Keratinocyte (primary cell): ENCODE measurements at regions not wholly inside any gene's neighbourhood (a gene's known extent, or its start where the extent isn't known, plus 50 kb on each side); places are given as distances from the start of the nearest gene placed in this dataset.

Experiments
- CTCF ChIP-seq, 3 experiments: IDR thresholded peaks in 1 of 3; conservative IDR thresholded peaks in 1 of 3; optimal IDR thresholded peaks in 1 of 3; 2 replicates in 2 of 3; 3 replicates in 1 of 3; pipeline versions ENCODE3 to v1.5.1; 2011; ENCODE audit warnings: low read length in 3 of 3, mild to moderate bottlenecking in 3 of 3, moderate library complexity in 2 of 3, control low read depth in 1 of 3, inconsistent platforms in 1 of 3; ENCODE audit not compliant: insufficient read depth in 2 of 3; ENCODE audit errors: extremely low read depth in 1 of 3
- EZH2 ChIP-seq: IDR thresholded peaks from one replicate; pipeline ENCODE4 v1.6.1; 2012; ENCODE audit warnings: inconsistent platforms, mild to moderate bottlenecking, low read length, moderate library complexity

DNA sequence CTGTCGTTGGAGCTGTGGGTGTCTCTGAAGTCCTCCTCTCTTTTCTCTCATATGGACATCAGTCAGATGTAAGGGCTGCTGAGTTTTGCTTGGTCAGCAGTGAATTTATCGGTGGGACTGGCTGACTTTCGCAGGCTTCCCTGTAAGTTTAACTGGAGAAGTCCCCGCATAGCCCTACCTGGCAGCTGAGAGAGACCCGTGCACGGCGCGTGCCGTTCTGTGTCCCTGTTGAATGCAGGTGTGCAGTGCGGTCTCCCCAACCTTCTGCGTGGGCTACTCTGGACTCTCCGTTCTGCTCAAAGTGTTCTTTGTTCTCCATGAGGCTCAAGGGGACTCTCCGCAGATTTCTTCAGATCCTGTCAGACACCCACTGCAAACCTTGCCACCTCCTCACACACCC lies 252.9 kb downstream of the COL4A1 start:
- no peak for TF ChIP-seq EZH2
- no peak for TF ChIP-seq CTCF (optimal IDR thresholded peaks at IDR 0.05 in 1 of 3, IDR thresholded peaks at IDR 0.05 in 1 of 3, conservative IDR thresholded peaks at IDR 0.05 in 1 of 3; ENCODE audit: extremely low read depth in 1 of 3, insufficient read depth in 2 of 3, low read length in 3 of 3)
